Tibial nerve (tissue), 4 donors: ENCODE measurements at regions not wholly inside any gene's neighbourhood (a gene's known extent, or its start where the extent isn't known, plus 50 kb on each side); places are given as distances from the start of the nearest gene placed in this dataset.

ENCODE experiments used
- EP300 ChIP-seq, 2 donors: sonication (generic); formaldehyde crosslinking; IDR thresholded peaks; one replicate each; pipeline ENCODE4 v1.6.1; 2017; ENCODE audit warnings: antibody characterized with exemption in 2 of 2, mild to moderate bottlenecking in 1 of 2
- POLR2A ChIP-seq, 2 donors: fragments of 450-650 bp; IDR thresholded peaks; one replicate each; pipeline ENCODE4 v1.6.1; 2017; ENCODE audit warnings: antibody characterized with exemption in 2 of 2, mild to moderate bottlenecking in 2 of 2, moderate library complexity in 2 of 2
- TF ChIP-seq, protein P1 (sequence below), 5 experiments: fragments of 200-600 bp in 3 of 5; fragments of 450-650 bp in 2 of 5; sonication (generic) in 3 of 5; IDR thresholded peaks; one replicate each; pipeline ENCODE4 v1.5.1; 2016 to 2019; ENCODE audit warnings: antibody characterized with exemption in 5 of 5, mild to moderate bottlenecking in 3 of 5, moderate library complexity in 2 of 5

DNA sequence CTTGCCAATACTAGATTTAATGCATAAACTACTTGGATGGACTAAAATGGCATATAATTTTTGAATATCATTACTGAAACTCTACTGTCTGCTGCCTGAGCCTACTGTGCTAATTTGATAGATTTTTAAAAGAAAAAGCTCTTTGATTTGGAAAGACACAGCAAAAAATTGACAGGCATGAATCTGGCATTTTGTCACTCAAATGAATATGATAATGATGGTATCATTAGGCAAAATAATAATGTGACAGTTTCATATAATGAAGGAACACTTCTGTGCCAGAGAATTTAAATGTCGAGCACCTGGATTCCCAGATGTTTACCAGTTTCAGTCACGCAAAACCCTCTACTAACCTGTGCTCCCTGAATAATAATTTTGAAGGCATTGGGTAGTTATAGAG, 60.0 kb upstream of the SLC13A1 start:
- TF ChIP-seq, protein P1, sequence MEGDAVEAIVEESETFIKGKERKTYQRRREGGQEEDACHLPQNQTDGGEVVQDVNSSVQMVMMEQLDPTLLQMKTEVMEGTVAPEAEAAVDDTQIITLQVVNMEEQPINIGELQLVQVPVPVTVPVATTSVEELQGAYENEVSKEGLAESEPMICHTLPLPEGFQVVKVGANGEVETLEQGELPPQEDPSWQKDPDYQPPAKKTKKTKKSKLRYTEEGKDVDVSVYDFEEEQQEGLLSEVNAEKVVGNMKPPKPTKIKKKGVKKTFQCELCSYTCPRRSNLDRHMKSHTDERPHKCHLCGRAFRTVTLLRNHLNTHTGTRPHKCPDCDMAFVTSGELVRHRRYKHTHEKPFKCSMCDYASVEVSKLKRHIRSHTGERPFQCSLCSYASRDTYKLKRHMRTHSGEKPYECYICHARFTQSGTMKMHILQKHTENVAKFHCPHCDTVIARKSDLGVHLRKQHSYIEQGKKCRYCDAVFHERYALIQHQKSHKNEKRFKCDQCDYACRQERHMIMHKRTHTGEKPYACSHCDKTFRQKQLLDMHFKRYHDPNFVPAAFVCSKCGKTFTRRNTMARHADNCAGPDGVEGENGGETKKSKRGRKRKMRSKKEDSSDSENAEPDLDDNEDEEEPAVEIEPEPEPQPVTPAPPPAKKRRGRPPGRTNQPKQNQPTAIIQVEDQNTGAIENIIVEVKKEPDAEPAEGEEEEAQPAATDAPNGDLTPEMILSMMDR (IDR thresholded peaks at IDR 0.05) = no peak
- TF ChIP-seq POLR2A (IDR thresholded peaks at IDR 0.05) (no peak), EP300 (IDR thresholded peaks at IDR 0.05) (no peak)
